ENCODE measurements at regions not wholly inside any gene's neighbourhood (a gene's known extent, or its start where the extent isn't known, plus 50 kb on each side); places are given as distances from the start of the nearest gene placed in this dataset.
"Not testable (repeated sequence)": the region's sequence is repeated elsewhere in the genome, so short reads cannot be mapped to it uniquely, and the experiment has no call there.

- no peak overlapping the region for H3K27ac ChIP-seq (ENCODE audit: low read depth in 1 of 2, low read length in 2 of 2)
- H3K36me3 ChIP-seq (ENCODE audit: control insufficient read depth in 1 of 2, insufficient read depth in 2 of 2, low read length in 1 of 2), result no peaks in the 10 kb centered on the region
- H3K9me3 ChIP-seq (ENCODE audit: control insufficient read depth, low read length), result no peaks in the 10 kb centered on the region
- no peak for DNase-seq
- no peaks in the 10 kb centered on the region for H3K27me3 ChIP-seq (ENCODE audit: control insufficient read depth in 1 of 2, insufficient read depth in 2 of 2, low read length in 1 of 2)
- H3K4me3 ChIP-seq (ENCODE audit: low read length in 2 of 2), result no peak overlapping the region
- H3K4me1 ChIP-seq (ENCODE audit: control insufficient read depth in 1 of 2, insufficient read depth in 2 of 2, low read length in 2 of 2), result peaks cover 0 to 2% of the 10 kb centered on the region in 2 donors
- WGBS, 2 donors, result 96 to 97% methylated on average over 2 of the region's 2 CpGs
- no peak for ATAC-seq (ENCODE audit: low FRiP score)
- intact Hi-C loops (cut with DNase I), result no loop called here
Observed at GRCh38 chr6:20263059-20263458, 50.8 kb upstream of the MBOAT1 start.

- no peak for ATAC-seq (ENCODE audit: low FRiP score)
- H3K9me3 ChIP-seq (ENCODE audit: control insufficient read depth, low read length), result no peaks in the 10 kb centered on the region
- WGBS, 2 donors, result 84 to 86% methylated on average over 3 of the region's 3 CpGs
- DNase-seq, result no peak
- intact Hi-C loops (cut with DNase I), result no loop called here
- H3K4me1 ChIP-seq (ENCODE audit: control insufficient read depth in 1 of 2, insufficient read depth in 2 of 2, low read length in 2 of 2), result peaks cover 0 to 2% of the 10 kb centered on the region in 2 donors
- no peaks in the 10 kb centered on the region for H3K27me3 ChIP-seq (ENCODE audit: control insufficient read depth in 1 of 2, insufficient read depth in 2 of 2, low read length in 1 of 2)
- H3K36me3 ChIP-seq (ENCODE audit: control insufficient read depth in 1 of 2, insufficient read depth in 2 of 2, low read length in 1 of 2), result no peaks in the 10 kb centered on the region
- no peak overlapping the region for H3K4me3 ChIP-seq (ENCODE audit: low read length in 2 of 2)
- H3K27ac ChIP-seq (ENCODE audit: low read depth in 1 of 2, low read length in 2 of 2), result no peak overlapping the region
Observed at GRCh38 chr6:20265842-20266241, 53.6 kb upstream of the MBOAT1 start.

- WGBS, 2 donors, result 78 to 79% methylated on average over 11 of the region's 11 CpGs
- ATAC-seq (ENCODE audit: low FRiP score) (no peak), DNase-seq (no peak)
- Histone ChIP-seq H3K4me3 (ENCODE audit: low read length in 2 of 2) (no peak overlapping the region), H3K4me1 (ENCODE audit: control insufficient read depth in 1 of 2, insufficient read depth in 2 of 2, low read length in 2 of 2) (peaks cover 0 to 2% of the 10 kb centered on the region in 2 donors), H3K36me3 (ENCODE audit: control insufficient read depth in 1 of 2, insufficient read depth in 2 of 2, low read length in 1 of 2) (no peaks in the 10 kb centered on the region), H3K9me3 (ENCODE audit: control insufficient read depth, low read length) (no peaks in the 10 kb centered on the region), H3K27me3 (ENCODE audit: control insufficient read depth in 1 of 2, insufficient read depth in 2 of 2, low read length in 1 of 2) (no peaks in the 10 kb centered on the region), H3K27ac (ENCODE audit: low read depth in 1 of 2, low read length in 2 of 2) (no peak overlapping the region)
- intact Hi-C loops (cut with DNase I), result no loop called here
Observed at GRCh38 chr6:20266851-20267608, 54.8 kb upstream of the MBOAT1 start.

- H3K4me1 ChIP-seq (ENCODE audit: control insufficient read depth in 1 of 2, insufficient read depth in 2 of 2, low read length in 2 of 2), result peaks cover 0 to 2% of the 10 kb centered on the region in 2 donors
- no peaks in the 10 kb centered on the region for H3K36me3 ChIP-seq (ENCODE audit: control insufficient read depth in 1 of 2, insufficient read depth in 2 of 2, low read length in 1 of 2)
- no peak overlapping the region for H3K27ac ChIP-seq (ENCODE audit: low read depth in 1 of 2, low read length in 2 of 2)
- WGBS, 2 donors, result 40 to 51% methylated on average over 2 of the region's 2 CpGs
- no peaks in the 10 kb centered on the region for H3K27me3 ChIP-seq (ENCODE audit: control insufficient read depth in 1 of 2, insufficient read depth in 2 of 2, low read length in 1 of 2)
- no peaks in the 10 kb centered on the region for H3K9me3 ChIP-seq (ENCODE audit: control insufficient read depth, low read length)
- DNase-seq (no peak), ATAC-seq (ENCODE audit: low FRiP score) (no peak)
- intact Hi-C loops (cut with DNase I), result no loop called here
- no peak overlapping the region for H3K4me3 ChIP-seq (ENCODE audit: low read length in 2 of 2)
Observed at GRCh38 chr6:20269181-20269580, 56.9 kb upstream of the MBOAT1 start.

GRCh38 chr6:20271818-20272217 lies 59.5 kb upstream of the MBOAT1 start:
- no peak for DNase-seq
- intact Hi-C loops (cut with DNase I), result no loop called here
- 43 to 58% methylated on average over 3 of the region's 3 CpGs for WGBS, 2 donors

GRCh38 chr6:20274137-20274536 lies 61.9 kb upstream of the MBOAT1 start:
- 87 to 88% methylated on average over 4 of the region's 4 CpGs for WGBS, 2 donors
- intact Hi-C loops (cut with DNase I), result no loop called here
- no peaks in the 10 kb centered on the region for H3K27me3 ChIP-seq (ENCODE audit: control insufficient read depth in 1 of 2, insufficient read depth in 2 of 2, low read length in 1 of 2)
- DNase-seq, result no peak
- no peak overlapping the region for H3K27ac ChIP-seq (ENCODE audit: low read depth in 1 of 2, low read length in 2 of 2)
- no peaks in the 10 kb centered on the region for H3K36me3 ChIP-seq (ENCODE audit: control insufficient read depth in 1 of 2, insufficient read depth in 2 of 2, low read length in 1 of 2)
- H3K4me3 ChIP-seq (ENCODE audit: low read length in 2 of 2), result no peak overlapping the region
- no peaks in the 10 kb centered on the region for H3K4me1 ChIP-seq (ENCODE audit: control insufficient read depth in 1 of 2, insufficient read depth in 2 of 2, low read length in 2 of 2)
- ATAC-seq (ENCODE audit: low FRiP score), result no peak
- H3K9me3 ChIP-seq (ENCODE audit: control insufficient read depth, low read length), result no peaks in the 10 kb centered on the region

More at GRCh38 chr6:20271818-20272217, 59.5 kb upstream of the MBOAT1 start:
- ATAC-seq (ENCODE audit: low FRiP score), result no peak
- Histone ChIP-seq H3K4me1 (ENCODE audit: control insufficient read depth in 1 of 2, insufficient read depth in 2 of 2, low read length in 2 of 2) (peaks cover 0 to 2% of the 10 kb centered on the region in 2 donors), H3K4me3 (ENCODE audit: low read length in 2 of 2) (no peak overlapping the region), H3K36me3 (ENCODE audit: control insufficient read depth in 1 of 2, insufficient read depth in 2 of 2, low read length in 1 of 2) (no peaks in the 10 kb centered on the region), H3K27ac (ENCODE audit: low read depth in 1 of 2, low read length in 2 of 2) (no peak overlapping the region), H3K9me3 (ENCODE audit: control insufficient read depth, low read length) (no peaks in the 10 kb centered on the region), H3K27me3 (ENCODE audit: control insufficient read depth in 1 of 2, insufficient read depth in 2 of 2, low read length in 1 of 2) (no peaks in the 10 kb centered on the region)

GRCh38 chr6:20275837-20276236 lies 63.6 kb upstream of the MBOAT1 start:
- WGBS, 2 donors, result 92 to 95% methylated on average over 2 of the region's 2 CpGs
- H3K4me1 ChIP-seq (ENCODE audit: control insufficient read depth in 1 of 2, insufficient read depth in 2 of 2, low read length in 2 of 2); H3K36me3 ChIP-seq (ENCODE audit: control insufficient read depth in 1 of 2, insufficient read depth in 2 of 2, low read length in 1 of 2); intact Hi-C loops (cut with DNase I); H3K27me3 ChIP-seq (ENCODE audit: control insufficient read depth in 1 of 2, insufficient read depth in 2 of 2, low read length in 1 of 2); H3K27ac ChIP-seq (ENCODE audit: low read depth in 1 of 2, low read length in 2 of 2); DNase-seq; ATAC-seq (ENCODE audit: low FRiP score); H3K9me3 ChIP-seq (ENCODE audit: control insufficient read depth, low read length); H3K4me3 ChIP-seq (ENCODE audit: low read length in 2 of 2): not testable (repeated sequence)

- H3K27ac ChIP-seq (ENCODE audit: low read depth in 1 of 2, low read length in 2 of 2); H3K36me3 ChIP-seq (ENCODE audit: control insufficient read depth in 1 of 2, insufficient read depth in 2 of 2, low read length in 1 of 2); intact Hi-C loops (cut with DNase I); H3K27me3 ChIP-seq (ENCODE audit: control insufficient read depth in 1 of 2, insufficient read depth in 2 of 2, low read length in 1 of 2); H3K9me3 ChIP-seq (ENCODE audit: control insufficient read depth, low read length); DNase-seq; ATAC-seq (ENCODE audit: low FRiP score); H3K4me3 ChIP-seq (ENCODE audit: low read length in 2 of 2); H3K4me1 ChIP-seq (ENCODE audit: control insufficient read depth in 1 of 2, insufficient read depth in 2 of 2, low read length in 2 of 2): not testable (repeated sequence)
- WGBS, 2 donors, result 67 to 74% methylated on average over 6 of the region's 6 CpGs
Observed at GRCh38 chr6:20277724-20278123, 65.5 kb upstream of the MBOAT1 start.

GRCh38 chr6:20279051-20279450 lies 66.8 kb upstream of the MBOAT1 start:
- intact Hi-C loops (cut with DNase I), result no loop called here
- Histone ChIP-seq H3K4me3 (ENCODE audit: low read length in 2 of 2) (no peak overlapping the region), H3K27me3 (ENCODE audit: control insufficient read depth in 1 of 2, insufficient read depth in 2 of 2, low read length in 1 of 2) (no peaks in the 10 kb centered on the region), H3K27ac (ENCODE audit: low read depth in 1 of 2, low read length in 2 of 2) (no peak overlapping the region), H3K4me1 (ENCODE audit: control insufficient read depth in 1 of 2, insufficient read depth in 2 of 2, low read length in 2 of 2) (no peaks in the 10 kb centered on the region), H3K9me3 (ENCODE audit: control insufficient read depth, low read length) (no peaks in the 10 kb centered on the region), H3K36me3 (ENCODE audit: control insufficient read depth in 1 of 2, insufficient read depth in 2 of 2, low read length in 1 of 2) (no peaks in the 10 kb centered on the region)
- no peak for ATAC-seq (ENCODE audit: low FRiP score)
- no peak for DNase-seq
- WGBS, 2 donors, result 27 to 31% methylated on average over 4 of the region's 4 CpGs

Measured in aorta (tissue), 5 donors.